ENCODE measurements at regions not wholly inside any gene's neighbourhood (a gene's known extent, or its start where the extent isn't known, plus 50 kb on each side); places are given as distances from the start of the nearest gene placed in this dataset.
"Not testable (repeated sequence)": the region's sequence is repeated elsewhere in the genome, so short reads cannot be mapped to it uniquely, and the experiment has no call there.

- intact Hi-C loops (cut with DNase I) = no loop called here
- DNase-seq (ENCODE audit: low spot score) = no peak
Observed at GRCh38 chr13:54636231-54636630, 1607.6 kb downstream of the OLFM4 start.

- intact Hi-C loops (cut with DNase I) = no loop called here
- DNase-seq (ENCODE audit: low spot score) = no peak
Observed at GRCh38 chr13:54637366-54637765, 1608.8 kb downstream of the OLFM4 start.

GRCh38 chr13:54640719-54641118 is 1612.1 kb downstream of the OLFM4 start:
- intact Hi-C loops (cut with DNase I) = no loop called here
- no peak for DNase-seq (ENCODE audit: low spot score)

GRCh38 chr13:54643863-54644262 is 1615.2 kb downstream of the OLFM4 start:
- no peak for DNase-seq (ENCODE audit: low spot score)
- intact Hi-C loops (cut with DNase I) = no loop called here

- intact Hi-C loops (cut with DNase I) = no loop called here
- DNase-seq (ENCODE audit: low spot score) = no peak
Observed at GRCh38 chr13:54647275-54647674, 1618.7 kb downstream of the OLFM4 start.

- intact Hi-C loops (cut with DNase I) = no loop called here
- DNase-seq (ENCODE audit: low spot score) = no peak
Observed at GRCh38 chr13:54657588-54657987, 1629.0 kb downstream of the OLFM4 start.

GRCh38 chr13:54658771-54659170 is 1630.2 kb downstream of the OLFM4 start:
- intact Hi-C loops (cut with DNase I) = no loop called here
- DNase-seq (ENCODE audit: low spot score) = peak; percentile 62

GRCh38 chr13:54660277-54660676 is 1631.7 kb downstream of the OLFM4 start:
- DNase-seq (ENCODE audit: low spot score) = peak; percentile 51
- intact Hi-C loops (cut with DNase I) = no loop called here

- no peak for DNase-seq (ENCODE audit: low spot score)
- intact Hi-C loops (cut with DNase I) = no loop called here
Observed at GRCh38 chr13:54676526-54677113, 1648.0 kb downstream of the OLFM4 start.

- intact Hi-C loops (cut with DNase I) = no loop called here
- no peak for DNase-seq (ENCODE audit: low spot score)
Observed at GRCh38 chr13:54682184-54682583, 1653.6 kb downstream of the OLFM4 start.

- no peak for DNase-seq (ENCODE audit: low spot score)
- intact Hi-C loops (cut with DNase I) = no loop called here
Observed at GRCh38 chr13:54687173-54687572, 1658.6 kb downstream of the OLFM4 start.

- no peak for DNase-seq (ENCODE audit: low spot score)
- intact Hi-C loops (cut with DNase I) = no loop called here
Observed at GRCh38 chr13:54699831-54700230, 1671.2 kb downstream of the OLFM4 start.

GRCh38 chr13:54705738-54706137 is 1677.1 kb downstream of the OLFM4 start:
- intact Hi-C loops (cut with DNase I) = no loop called here
- no peak for DNase-seq (ENCODE audit: low spot score)

- no peak for DNase-seq (ENCODE audit: low spot score)
- intact Hi-C loops (cut with DNase I) = no loop called here
Observed at GRCh38 chr13:54706336-54706735, 1677.7 kb downstream of the OLFM4 start.

- DNase-seq (ENCODE audit: low spot score) = no peak
- intact Hi-C loops (cut with DNase I) = no loop called here
Observed at GRCh38 chr13:54709546-54709945, 1680.9 kb downstream of the OLFM4 start.

GRCh38 chr13:54733639-54734038 is 1705.0 kb downstream of the OLFM4 start:
- intact Hi-C loops (cut with DNase I) = no loop called here
- DNase-seq (ENCODE audit: low spot score) = no peak

- intact Hi-C loops (cut with DNase I) = not testable (repeated sequence)
- peak; percentile 62 for DNase-seq (ENCODE audit: low spot score)
Observed at GRCh38 chr13:54737211-54737610, 1708.6 kb downstream of the OLFM4 start.

- intact Hi-C loops (cut with DNase I) = no loop called here
- DNase-seq (ENCODE audit: low spot score) = no peak
Observed at GRCh38 chr13:54742984-54743383, 1714.4 kb downstream of the OLFM4 start.

GRCh38 chr13:54744747-54745146 is 1716.1 kb downstream of the OLFM4 start:
- intact Hi-C loops (cut with DNase I) = no loop called here
- no peak for DNase-seq (ENCODE audit: low spot score)

GRCh38 chr13:54750521-54750920 is 1721.9 kb downstream of the OLFM4 start:
- no peak for DNase-seq (ENCODE audit: low spot score)
- intact Hi-C loops (cut with DNase I) = no loop called here

GRCh38 chr13:54758795-54759194 is 1730.2 kb downstream of the OLFM4 start:
- intact Hi-C loops (cut with DNase I) = no loop called here
- DNase-seq (ENCODE audit: low spot score) = no peak

GRCh38 chr13:54768214-54768613 is 1739.6 kb downstream of the OLFM4 start:
- intact Hi-C loops (cut with DNase I) = no loop called here
- no peak for DNase-seq (ENCODE audit: low spot score)

Measured in posterior vena cava (tissue), 2 donors.